ENCODE measurements at regions not wholly inside any gene's neighbourhood (a gene's known extent, or its start where the extent isn't known, plus 50 kb on each side); places are given as distances from the start of the nearest gene placed in this dataset.

GRCh38 chr12:94026596-94026995, 121.8 kb upstream of the PLXNC1 start:
- TF ChIP-seq, protein P1, sequence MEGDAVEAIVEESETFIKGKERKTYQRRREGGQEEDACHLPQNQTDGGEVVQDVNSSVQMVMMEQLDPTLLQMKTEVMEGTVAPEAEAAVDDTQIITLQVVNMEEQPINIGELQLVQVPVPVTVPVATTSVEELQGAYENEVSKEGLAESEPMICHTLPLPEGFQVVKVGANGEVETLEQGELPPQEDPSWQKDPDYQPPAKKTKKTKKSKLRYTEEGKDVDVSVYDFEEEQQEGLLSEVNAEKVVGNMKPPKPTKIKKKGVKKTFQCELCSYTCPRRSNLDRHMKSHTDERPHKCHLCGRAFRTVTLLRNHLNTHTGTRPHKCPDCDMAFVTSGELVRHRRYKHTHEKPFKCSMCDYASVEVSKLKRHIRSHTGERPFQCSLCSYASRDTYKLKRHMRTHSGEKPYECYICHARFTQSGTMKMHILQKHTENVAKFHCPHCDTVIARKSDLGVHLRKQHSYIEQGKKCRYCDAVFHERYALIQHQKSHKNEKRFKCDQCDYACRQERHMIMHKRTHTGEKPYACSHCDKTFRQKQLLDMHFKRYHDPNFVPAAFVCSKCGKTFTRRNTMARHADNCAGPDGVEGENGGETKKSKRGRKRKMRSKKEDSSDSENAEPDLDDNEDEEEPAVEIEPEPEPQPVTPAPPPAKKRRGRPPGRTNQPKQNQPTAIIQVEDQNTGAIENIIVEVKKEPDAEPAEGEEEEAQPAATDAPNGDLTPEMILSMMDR (IDR thresholded peaks at IDR 0.05; ENCODE audit: unreplicated experiment): no peak
- Mint-ChIP-seq H3K4me3 (ENCODE audit: low read depth) (no peak overlapping the region), H3K27me3 (peaks cover 3% of the 10 kb centered on the region), H3K9me3 (ENCODE audit: low read depth) (peaks cover 16% of the 10 kb centered on the region), H3K36me3 (ENCODE audit: insufficient read depth) (peaks cover 6% of the 10 kb centered on the region), H3K4me1 (ENCODE audit: low read depth) (no peaks in the 10 kb centered on the region), H3K27ac (no peak overlapping the region)
- no peak for DNase-seq (ENCODE audit: low spot score, unreplicated experiment)

GRCh38 chr12:94027561-94027960, 120.8 kb upstream of the PLXNC1 start:
- Mint-ChIP-seq H3K36me3 (ENCODE audit: insufficient read depth) (peaks cover 4% of the 10 kb centered on the region), H3K9me3 (ENCODE audit: low read depth) (peaks cover 12% of the 10 kb centered on the region), H3K4me3 (ENCODE audit: low read depth) (no peak overlapping the region), H3K4me1 (ENCODE audit: low read depth) (no peaks in the 10 kb centered on the region), H3K27ac (no peak overlapping the region), H3K27me3 (peaks cover 3% of the 10 kb centered on the region)
- DNase-seq (ENCODE audit: low spot score, unreplicated experiment): no peak
- TF ChIP-seq, protein P1 (IDR thresholded peaks at IDR 0.05; ENCODE audit: unreplicated experiment): no peak

DNA sequence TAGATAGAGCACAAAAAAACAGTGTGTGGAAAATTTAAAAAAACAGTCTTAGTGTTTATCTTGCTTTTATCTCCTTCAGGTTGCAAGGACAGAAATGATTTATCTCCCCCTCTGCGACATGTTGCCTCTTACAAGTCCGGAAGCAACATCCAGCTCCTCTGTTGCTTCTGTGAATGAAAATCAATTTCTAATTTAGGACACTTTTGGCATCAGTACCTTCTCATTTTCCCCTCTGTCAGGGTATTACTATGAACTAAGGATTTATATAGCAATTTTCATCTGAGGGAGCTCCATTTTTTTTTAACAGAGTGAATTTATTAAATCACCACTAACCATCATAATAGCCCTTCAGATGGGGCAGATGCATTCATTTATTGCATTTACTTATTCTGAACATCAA, 116.6 kb upstream of the PLXNC1 start:
- Mint-ChIP-seq H3K9me3 (ENCODE audit: low read depth) (peaks cover 6% of the 10 kb centered on the region), H3K4me3 (ENCODE audit: low read depth) (no peak overlapping the region), H3K27me3 (peaks cover 3% of the 10 kb centered on the region), H3K36me3 (ENCODE audit: insufficient read depth) (no peaks in the 10 kb centered on the region), H3K4me1 (ENCODE audit: low read depth) (no peaks in the 10 kb centered on the region), H3K27ac (no peak overlapping the region)
- TF ChIP-seq, protein P1 (IDR thresholded peaks at IDR 0.05; ENCODE audit: unreplicated experiment): no peak
- no peak for DNase-seq (ENCODE audit: low spot score, unreplicated experiment)

- peaks cover 6% of the 10 kb centered on the region for H3K9me3 Mint-ChIP-seq (ENCODE audit: low read depth)
- H3K4me1 Mint-ChIP-seq (ENCODE audit: low read depth): no peaks in the 10 kb centered on the region
- H3K27ac Mint-ChIP-seq: no peak overlapping the region
- no peak for DNase-seq (ENCODE audit: low spot score, unreplicated experiment)
- no peak overlapping the region for H3K4me3 Mint-ChIP-seq (ENCODE audit: low read depth)
- TF ChIP-seq, protein P1 (IDR thresholded peaks at IDR 0.05; ENCODE audit: unreplicated experiment): no peak
- peaks cover 3% of the 10 kb centered on the region for H3K27me3 Mint-ChIP-seq
- H3K36me3 Mint-ChIP-seq (ENCODE audit: insufficient read depth): no peaks in the 10 kb centered on the region
Observed at GRCh38 chr12:94032368-94032767, 116.0 kb upstream of the PLXNC1 start.

DNA sequence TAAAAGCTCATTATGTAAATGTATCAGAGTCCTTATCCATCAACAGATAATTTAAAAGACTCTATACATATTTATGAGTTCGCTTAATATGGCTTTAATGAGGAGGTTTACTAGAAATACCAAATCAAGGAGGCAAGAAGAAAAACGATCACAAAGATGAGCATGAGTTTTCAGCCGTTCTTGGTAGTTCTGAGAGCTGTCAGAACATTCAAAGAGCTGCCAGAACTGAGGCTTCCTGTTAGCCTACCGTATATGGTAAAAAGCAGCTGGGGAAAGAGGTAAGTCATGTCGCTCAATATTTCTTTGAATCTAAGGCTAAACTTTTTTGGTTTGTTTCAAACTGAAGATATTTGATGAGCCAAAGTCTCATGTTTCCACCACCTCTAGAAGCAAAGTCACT, 115.3 kb upstream of the PLXNC1 start:
- H3K9me3 Mint-ChIP-seq (ENCODE audit: low read depth): peaks cover 6% of the 10 kb centered on the region
- H3K36me3 Mint-ChIP-seq (ENCODE audit: insufficient read depth): no peaks in the 10 kb centered on the region
- H3K27ac Mint-ChIP-seq: no peak overlapping the region
- no peak overlapping the region for H3K4me3 Mint-ChIP-seq (ENCODE audit: low read depth)
- H3K4me1 Mint-ChIP-seq (ENCODE audit: low read depth): no peaks in the 10 kb centered on the region
- TF ChIP-seq, protein P1 (IDR thresholded peaks at IDR 0.05; ENCODE audit: unreplicated experiment): no peak
- DNase-seq (ENCODE audit: low spot score, unreplicated experiment): no peak
- peaks cover 3% of the 10 kb centered on the region for H3K27me3 Mint-ChIP-seq
